GM21786 (cell line): ENCODE measurements at regions not wholly inside any gene's neighbourhood (a gene's known extent, or its start where the extent isn't known, plus 50 kb on each side); places are given as distances from the start of the nearest gene placed in this dataset.
"Not testable (repeated sequence)": the region's sequence is repeated elsewhere in the genome, so short reads cannot be mapped to it uniquely, and the experiment has no call there.

Source experiments
- ATAC-seq: cut with Tn5 transposase; IDR thresholded peaks from one replicate; pipeline ENCODE4 v1.9.1; 2021; ENCODE audit not compliant: unreplicated experiment

DNA sequence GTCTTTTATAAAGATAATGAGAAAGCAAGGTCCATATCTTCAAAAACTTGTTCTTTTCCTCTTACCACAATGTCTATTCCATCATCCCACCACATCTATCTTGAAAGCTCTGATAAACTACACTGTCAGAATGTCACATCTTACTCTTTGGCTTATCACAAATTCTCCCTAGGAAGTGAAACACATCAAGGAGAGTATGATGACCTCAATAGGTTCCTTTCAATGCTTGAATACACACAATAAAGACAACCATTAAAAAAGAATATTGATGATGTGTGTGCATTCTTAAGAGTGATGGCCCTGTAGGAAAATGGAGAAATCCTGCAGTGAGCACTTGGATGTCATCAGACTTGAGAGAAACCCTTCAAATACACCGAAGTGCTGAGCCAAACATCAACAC lies 918.1 kb upstream of the SORCS1 start:
- ATAC-seq, result no peak

DNA sequence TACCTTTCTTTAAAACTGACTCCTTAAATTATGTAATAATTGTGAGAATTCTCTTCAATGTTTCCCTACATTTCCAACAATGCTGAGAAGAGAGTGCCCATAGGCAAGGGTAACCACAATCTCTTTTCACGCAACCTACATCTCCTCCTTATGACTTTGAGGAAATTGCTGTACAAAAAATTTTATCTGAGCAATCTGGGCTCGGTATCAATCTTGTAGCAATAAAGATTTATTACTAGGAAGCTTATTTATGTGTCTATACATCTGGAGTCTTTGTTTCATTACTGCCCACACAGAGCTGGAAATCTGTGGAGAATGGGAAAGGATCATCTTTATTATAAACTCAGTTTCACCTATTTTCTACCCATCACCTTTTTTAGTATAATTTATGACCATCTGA lies 913.8 kb upstream of the SORCS1 start:
- no peak for ATAC-seq

DNA sequence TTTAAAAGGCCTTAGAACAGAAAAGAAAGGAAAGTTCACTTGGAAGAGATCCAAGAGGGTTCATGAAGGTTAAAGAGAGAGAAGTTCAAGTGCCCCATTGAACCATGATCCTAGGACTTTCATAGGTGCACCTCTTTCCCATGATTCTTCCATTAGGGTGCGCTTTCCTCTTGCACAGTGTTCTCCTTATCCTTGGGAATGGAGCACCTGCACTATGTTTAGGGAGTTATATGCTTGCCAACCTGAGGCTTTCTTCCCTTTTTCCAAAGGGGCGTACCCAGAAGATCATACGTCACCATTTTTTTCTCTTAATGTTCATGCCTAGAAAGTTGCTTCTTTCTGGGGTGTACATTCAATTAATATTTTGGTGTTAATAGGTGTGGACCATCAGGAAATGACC lies 908.0 kb upstream of the SORCS1 start:
- ATAC-seq, result no peak

DNA sequence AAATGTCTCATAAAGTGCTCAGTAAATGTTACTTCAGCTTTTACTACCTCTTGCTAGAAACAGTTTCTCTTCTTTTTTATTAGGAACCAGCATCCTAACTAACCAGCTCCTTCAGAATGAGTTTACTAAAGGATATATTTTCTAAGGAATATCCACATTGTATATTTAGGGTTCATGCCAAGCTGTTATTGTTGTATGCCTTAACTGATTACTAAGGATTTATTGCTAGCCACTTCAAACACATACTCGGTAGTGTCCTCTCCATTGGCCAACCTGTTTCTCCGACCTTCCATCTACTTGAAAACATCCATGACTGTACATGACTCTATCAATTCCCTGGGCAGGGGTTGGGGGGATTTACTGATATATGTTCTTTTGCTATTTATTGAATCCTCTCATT lies 906.3 kb upstream of the SORCS1 start:
- ATAC-seq, result no peak

DNA sequence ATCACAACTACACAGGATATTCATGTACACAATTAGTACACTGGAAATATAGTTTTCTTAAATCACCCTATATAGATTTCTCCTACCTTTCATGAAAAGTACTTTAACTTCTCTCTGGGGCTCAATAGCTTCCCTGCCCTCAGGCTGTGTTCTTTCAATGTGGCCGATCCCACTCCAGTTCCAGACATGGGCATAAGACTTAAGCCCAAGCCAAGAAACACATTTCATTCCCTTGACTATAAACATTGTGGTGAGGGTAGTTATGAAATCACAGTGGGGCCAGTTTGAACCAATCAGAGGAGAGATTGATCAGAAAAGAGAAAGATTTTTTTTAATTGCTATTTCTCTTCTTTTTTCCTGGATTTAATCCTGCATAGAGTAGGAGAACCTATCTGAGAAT lies 904.6 kb upstream of the SORCS1 start:
- ATAC-seq, result no peak

DNA sequence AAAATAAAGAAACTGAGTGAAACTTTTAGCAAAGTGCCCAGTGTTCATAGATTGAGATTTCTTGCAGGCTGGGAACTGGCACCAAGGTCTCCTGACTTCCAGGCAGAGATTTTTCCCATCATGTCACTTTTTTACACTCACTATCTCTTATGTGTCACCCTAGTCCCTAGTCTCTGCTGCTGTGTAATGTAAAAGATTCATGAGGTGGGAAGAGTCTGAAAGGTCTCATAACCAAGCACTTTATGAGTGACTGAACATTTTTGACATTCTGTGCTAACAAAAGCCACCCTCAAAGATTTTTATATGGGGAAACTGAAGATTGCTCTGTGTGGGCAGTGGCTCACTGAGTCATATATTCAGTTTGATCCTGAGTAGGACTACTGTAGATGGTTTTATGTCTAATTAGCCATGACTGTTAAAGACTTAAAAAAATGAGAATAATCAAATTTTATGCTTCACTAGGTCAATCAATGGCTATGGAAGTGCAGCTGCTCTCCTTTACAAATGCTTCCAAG lies 900.3 kb upstream of the SORCS1 start:
- no peak for ATAC-seq

DNA sequence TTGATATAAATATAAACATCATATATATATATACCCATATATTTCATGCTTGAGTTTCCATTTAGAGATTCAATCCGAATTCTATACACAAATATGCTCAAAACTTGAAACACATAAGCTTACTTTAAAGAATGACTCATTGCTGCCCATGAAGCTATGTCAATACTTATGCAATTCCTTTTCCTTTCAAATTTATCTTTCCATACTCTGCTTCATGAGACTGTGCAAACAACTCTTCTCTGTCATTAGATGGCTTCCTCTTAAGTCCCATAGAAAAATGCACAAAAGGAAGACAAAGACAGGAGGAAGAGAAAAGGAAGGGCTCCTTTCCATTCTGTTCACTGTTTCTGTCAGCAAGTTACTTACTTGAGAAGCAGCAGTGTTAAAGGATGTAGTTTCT lies 895.7 kb upstream of the SORCS1 start:
- no peak for ATAC-seq

DNA sequence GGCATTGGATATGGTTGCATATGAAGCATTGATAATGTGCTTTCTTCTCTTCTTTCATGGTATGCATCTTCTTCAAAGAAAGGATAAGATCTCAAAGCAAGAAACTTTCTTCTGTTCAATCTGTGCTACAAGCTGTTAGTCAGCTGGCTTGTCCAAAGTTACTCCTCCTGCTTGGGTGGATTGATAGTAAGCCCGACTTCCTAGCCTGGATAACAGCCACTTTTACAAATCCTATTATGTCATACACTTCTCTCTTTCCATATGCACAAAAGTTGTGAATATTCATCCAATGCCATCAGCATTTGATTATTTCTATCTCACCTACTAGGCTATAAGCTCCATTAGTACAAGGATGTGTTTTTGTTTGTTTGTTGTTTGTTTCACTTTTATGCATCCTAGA lies 891.0 kb upstream of the SORCS1 start:
- no peak for ATAC-seq

DNA sequence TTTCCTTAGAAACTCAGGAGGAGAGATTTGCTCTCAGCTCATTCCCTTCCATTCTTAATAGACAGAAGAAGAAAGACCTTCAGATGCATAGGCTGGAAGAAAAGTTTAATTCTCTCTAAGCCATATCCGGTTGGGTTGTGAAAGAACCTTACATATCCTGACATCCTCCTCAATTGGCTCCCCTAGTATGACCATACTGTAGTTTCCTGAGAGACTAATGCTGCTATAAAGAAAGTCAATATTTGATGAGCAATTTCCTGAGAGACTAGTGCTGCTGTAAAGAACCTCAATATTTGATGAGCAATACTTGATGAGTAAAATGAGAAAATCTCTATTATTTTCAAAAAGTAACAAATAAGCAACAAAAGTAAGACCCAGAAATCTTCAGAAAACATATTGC lies 888.5 kb upstream of the SORCS1 start:
- ATAC-seq, result no peak

DNA sequence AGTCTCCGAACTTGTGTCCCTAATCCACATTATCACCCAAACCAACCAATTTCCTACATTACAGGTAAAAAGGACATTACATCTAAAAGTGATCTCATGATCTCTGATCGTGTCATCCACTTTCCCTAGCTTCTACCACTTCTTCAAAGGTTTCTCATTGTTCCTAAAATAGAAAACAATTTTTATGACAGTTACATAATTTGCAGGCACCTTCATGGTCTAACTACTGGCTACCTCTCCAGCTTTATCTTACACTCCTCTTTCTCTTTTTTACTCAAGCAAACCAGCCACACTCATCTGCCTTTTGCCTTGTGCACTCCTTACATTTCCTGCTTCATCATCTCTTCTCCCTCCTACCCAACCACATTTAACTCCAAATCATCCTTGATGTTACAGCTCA lies 886.7 kb upstream of the SORCS1 start:
- ATAC-seq, result no peak

DNA sequence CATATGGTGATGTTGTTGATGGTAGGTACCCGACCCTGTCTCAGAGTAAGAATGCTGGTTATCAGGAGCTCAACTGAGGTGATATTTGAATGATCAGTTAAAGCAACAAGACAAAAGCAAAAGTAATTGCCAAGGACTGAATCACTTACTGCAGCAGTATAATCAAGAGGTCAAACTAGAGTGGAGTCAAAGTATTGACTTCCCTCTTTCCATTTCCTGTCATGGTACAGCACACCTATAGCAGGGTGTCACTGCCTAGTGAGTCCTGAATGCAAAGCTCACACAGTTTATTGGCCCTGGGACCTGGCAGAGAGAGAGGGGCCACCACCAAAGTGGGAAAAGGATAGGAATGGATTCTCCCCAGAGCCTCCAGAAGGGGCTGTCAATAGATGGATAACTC lies 886.1 kb upstream of the SORCS1 start:
- no peak for ATAC-seq

DNA sequence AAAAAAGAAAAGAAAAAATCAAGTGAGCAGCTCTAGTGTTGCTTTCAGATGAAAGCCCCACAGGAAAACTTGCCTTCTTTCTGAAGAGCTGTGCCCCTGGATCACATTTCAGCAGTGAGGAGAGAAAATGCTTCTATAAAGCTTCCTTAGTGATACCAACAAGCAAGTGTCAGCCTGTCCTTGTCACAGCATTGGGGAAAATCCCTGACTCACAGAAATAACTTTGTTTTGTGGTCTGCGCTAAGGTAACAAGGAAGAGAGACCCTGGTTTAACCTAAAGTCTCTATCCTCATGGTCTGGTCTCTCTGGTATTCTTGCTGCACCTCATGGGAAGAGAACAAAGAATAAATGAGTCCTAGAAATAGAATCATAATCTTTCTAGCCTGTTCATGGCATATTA lies 885.2 kb upstream of the SORCS1 start:
- no peak for ATAC-seq

DNA sequence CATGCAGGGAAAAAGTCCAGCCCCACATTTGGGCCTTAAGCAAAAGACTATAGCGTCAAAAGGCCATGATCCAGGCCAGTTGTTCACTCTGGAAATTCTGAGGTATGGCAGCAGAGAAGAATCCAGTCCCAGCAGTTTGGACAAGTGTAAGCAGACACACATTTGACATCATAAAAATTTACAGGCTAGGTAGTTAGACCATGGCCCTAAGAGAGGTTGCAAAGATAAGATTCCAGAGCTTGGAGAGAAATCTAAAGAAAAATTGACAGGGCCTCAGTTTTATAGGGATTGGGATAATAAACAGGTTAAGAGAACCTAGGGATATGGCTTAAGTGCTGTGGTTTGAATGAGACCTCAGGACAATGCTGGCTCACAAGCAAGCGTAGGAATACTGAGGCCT lies 884.4 kb upstream of the SORCS1 start:
- ATAC-seq, result no peak

DNA sequence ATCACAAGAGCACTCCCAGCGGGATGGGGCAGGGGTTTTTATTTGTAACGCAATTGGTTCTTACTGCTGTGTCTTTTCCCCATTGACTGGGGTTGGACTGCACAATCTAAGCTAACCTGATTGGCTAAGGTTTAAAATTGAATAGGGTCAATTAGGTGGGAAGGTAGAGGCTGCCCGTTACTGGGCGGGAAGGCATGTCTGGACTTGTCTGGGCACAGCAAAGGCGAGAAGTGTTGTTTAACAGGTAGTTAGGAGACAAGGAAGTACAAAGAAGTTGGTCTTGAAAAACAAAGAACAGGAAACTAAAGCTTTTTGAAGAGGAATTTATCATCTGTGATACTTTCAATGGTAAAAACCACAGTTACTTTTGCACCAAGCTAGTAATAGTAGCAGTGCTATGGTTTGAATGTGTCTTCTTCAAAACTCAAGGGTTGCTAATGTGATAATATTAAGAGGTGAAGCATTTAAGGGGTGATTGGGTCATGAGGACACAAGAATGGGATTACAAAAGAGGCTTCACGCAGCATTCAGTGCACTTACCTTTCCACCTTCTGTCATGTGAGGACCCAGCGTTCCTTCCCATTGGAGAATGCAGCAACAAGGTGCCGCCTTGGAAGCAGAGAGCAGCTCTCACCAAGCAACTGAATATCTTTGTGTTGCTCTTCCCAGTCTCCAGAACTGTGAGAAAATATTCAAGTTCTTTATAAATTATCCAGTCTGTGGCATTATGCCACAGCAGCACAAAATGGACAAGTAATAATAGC lies 875.5 kb upstream of the SORCS1 start:
- ATAC-seq, result no peak

DNA sequence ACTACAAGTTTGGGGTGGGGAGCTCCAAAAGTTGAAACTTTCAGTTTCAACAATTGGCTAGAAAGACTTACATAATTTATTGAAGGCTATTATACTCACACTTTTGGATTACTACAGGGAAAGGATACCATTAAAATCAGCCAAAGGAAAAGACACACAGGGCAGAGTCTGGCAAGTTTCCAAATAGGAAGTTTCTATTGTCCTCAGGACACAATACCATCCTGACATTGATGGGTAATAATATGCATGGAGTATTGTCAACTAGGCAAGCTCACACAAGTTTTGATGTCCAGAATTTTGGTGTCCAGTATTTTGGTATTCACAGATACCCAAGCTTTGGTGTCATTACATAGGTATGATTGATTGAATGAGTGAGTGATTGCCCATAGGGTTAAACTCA lies 872.6 kb upstream of the SORCS1 start:
- ATAC-seq, result no peak

DNA sequence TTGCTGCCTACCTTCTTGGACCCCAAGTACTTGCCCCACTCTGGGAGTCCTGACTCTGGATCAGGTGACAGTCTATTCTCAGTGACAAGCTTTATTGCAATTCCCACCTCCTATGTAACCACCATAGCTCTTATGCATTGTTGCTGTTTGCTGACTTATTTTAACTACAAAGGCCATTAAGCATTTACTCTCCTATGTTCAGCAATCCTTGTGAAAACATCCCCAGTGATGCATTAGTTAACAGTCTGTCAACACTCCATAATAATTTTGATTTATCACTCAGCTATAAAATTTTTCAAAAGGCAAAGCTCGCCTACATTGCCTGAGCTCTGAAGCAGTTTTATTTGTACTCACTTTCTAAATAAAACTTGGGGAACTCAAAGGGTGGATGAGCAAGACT lies 871.8 kb upstream of the SORCS1 start:
- no peak for ATAC-seq

DNA sequence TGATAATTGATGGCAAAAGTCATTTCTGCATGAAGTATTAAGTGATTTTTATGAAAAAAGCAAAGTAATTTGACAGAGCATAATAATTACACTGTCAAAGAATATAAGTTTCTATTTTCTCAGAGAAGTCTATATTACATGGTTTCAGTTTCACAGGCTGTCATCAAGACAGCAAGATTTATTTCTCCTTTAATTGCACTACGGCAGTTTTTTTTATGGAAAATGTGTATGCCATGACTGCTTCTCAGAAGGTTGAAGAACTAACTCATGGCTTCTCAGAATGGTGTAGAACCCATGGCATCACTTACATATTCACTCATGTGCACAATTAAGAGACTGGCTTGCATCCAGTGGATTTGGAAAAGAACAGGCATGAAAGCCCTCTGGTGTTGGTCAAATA lies 870.3 kb upstream of the SORCS1 start:
- no peak for ATAC-seq

DNA sequence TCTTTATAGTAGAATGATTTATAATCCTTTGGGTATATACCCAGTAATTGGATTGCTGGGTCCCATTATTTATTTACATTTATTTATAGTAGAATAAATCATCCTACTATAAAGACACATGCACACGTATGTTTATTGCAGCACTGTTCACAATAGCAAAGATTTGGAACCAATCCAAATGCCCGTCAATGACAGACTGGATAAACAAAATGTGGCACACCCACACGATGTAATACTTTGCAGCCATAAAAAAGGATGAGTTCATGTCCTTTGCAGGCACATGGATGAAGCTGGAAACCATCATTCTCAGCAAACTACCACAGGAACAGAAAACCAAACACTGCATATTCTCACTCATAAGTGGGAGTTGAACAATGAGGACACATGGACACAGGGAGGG lies 869.0 kb upstream of the SORCS1 start:
- ATAC-seq, result not testable (repeated sequence)

DNA sequence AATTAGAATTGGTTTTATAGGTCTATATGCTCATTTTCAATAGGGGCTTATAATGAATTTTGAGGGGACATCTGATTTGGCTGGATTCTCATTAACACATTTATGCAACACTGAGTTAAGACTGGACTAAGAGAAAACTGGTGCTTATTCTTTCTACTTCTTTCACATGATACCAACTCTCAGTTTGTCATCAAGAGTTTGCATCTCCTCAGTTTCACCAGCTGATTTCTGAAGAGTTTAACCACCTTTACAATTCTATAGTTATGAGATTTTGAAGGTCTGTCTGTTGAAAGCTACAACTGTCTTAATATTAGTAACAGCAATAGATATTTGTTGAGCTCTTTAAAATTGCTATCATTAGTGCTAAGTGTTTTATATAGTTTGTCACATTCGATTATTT lies 867.0 kb upstream of the SORCS1 start:
- ATAC-seq, result no peak

DNA sequence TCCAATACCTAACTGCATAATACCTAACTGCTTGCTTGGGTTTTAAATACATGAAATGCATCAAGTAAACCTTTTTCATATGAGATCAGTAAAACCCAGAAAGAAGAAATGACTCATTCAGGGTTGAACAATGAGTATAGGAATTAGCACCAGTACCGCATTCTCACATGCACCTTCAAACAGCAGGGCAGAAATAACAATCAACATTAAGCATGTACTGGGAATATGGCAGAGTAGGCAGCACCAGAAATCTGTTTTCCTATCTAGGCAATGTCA lies 850.3 kb upstream of the SORCS1 start:
- ATAC-seq, result peak; percentile 89

DNA sequence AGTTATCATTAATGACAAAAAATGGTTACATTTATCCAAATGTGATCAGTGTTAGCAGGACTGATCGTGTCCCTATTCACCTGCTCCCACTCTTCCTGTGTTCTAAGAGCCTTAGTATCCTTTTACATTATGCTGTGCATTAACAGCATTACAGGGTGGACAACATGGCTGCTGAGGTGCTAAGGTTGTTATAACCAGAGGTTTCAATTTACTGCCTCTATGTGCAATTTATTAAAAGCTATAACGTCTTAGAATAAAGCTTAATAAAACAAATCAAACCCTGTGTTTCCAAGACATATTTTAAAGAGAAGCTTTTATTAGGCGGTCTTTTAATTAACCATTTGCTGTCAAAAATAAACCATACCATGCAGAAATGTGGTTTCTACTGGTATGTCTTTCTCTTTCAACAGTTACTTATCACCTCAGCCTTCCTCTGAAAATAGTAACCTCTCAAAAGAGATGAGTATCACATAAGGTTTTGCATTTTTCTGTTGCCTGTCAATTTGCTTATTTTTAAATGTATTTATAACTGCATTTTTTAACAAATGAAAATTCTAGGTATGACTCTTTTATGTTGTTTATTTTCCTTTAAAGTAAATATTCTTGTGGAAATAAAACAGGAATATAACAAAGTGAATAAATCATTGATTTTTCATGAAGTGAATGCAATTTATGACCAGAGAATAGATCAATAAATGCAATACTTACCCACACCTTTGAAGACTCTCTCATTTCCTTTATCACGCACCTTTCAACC lies 849.8 kb upstream of the SORCS1 start:
- peak; percentile 52 for ATAC-seq

DNA sequence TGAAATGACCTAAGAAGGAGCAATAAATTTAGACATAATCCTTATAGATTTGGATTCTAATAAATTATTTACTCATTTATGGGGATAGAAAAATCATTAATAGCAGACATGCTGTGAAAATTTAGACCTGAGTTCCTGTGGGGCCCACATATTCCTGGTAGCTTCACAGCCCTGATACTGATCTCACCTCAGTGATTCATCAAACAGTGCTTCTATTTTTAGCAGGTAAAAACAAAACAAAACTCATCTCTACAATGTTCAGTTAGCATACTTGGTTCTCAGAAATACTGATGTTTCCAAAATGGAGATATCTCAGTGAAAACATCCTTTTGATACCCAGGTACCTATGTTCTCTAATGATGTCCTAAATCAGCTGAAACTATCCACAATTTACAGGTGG lies 841.1 kb upstream of the SORCS1 start:
- no peak for ATAC-seq

DNA sequence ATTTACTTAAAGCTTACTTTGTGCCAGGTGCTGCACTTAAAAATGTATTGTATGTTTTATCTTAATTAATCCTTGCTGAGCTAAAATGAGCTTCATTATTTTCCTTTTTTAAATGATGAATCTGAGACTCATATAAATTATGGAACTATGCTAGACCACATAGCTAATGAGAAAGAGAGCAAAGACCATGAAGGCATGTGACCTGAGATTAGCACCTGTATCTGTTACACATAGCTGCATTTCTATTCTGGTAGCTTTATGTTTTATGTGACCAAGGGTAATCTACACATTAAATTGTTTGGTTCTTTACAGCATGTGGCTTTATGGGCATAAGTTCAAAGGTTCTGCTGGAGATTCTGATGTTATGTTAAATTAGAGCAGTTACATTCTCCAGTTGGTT lies 839.1 kb upstream of the SORCS1 start:
- ATAC-seq, result no peak
